Gastroesophageal sphincter (tissue), 4 donors: ENCODE measurements at regions not wholly inside any gene's neighbourhood (a gene's known extent, or its start where the extent isn't known, plus 50 kb on each side); places are given as distances from the start of the nearest gene placed in this dataset.

Experiments
- ATAC-seq: fragments of 150-250 bp; one replicate; pipeline ENCODE4 v1.9.1; 2016; ENCODE audit warnings: mild to moderate bottlenecking, moderate library complexity
- H3K27ac ChIP-seq, 4 donors: fragments of 200-600 bp; sonication (generic) in 3 of 4; 1 replicate in 3 of 4; 2 replicates in 1 of 4; pipeline ENCODE4 v1.5.1; 2016 to 2019
- H3K27me3 ChIP-seq: fragments of 200-600 bp; sonication (generic); one replicate; pipeline ENCODE4 v1.5.1; 2019
- H3K36me3 ChIP-seq, 2 donors: fragments of 200-600 bp; sonication (generic); one replicate each; pipeline ENCODE4 v1.5.1; 2019; ENCODE audit warnings: control low read depth in 1 of 2
- H3K4me1 ChIP-seq, 3 donors: fragments of 200-600 bp; sonication (generic); 1 replicate in 2 of 3; 2 replicates in 1 of 3; pipeline ENCODE4 v1.5.1; 2016 to 2019; ENCODE audit warnings: control low read depth in 2 of 3
- H3K4me3 ChIP-seq, 2 donors: fragments of 200-600 bp; sonication (generic); one replicate each; pipeline ENCODE4 v1.5.1; 2019; ENCODE audit warnings: mild to moderate bottlenecking in 1 of 2, moderate library complexity in 1 of 2
- H3K9me3 ChIP-seq, 3 donors: fragments of 200-600 bp; sonication (generic); one replicate each; pipeline ENCODE4 v1.5.1; 2017 to 2019; ENCODE audit warnings: control low read depth in 2 of 3
- CTCF ChIP-seq, 4 experiments: fragments of 200-600 bp in 2 of 4; fragments of 450-650 bp in 2 of 4; sonication (generic) in 1 of 4; IDR thresholded peaks; one replicate each; pipeline ENCODE4 v1.5.1; 2017 to 2019; ENCODE audit warnings: antibody characterized with exemption in 4 of 4, mild to moderate bottlenecking in 2 of 4, moderate library complexity in 2 of 4
- EP300 ChIP-seq: sonication (generic); formaldehyde crosslinking; IDR thresholded peaks from one replicate; pipeline ENCODE4 v1.6.1; 2017; ENCODE audit warnings: antibody characterized with exemption, mild to moderate bottlenecking
- POLR2A ChIP-seq, 2 donors: fragments of 450-650 bp; IDR thresholded peaks; one replicate each; pipeline ENCODE4 v1.6.1; 2017; ENCODE audit warnings: antibody characterized with exemption in 2 of 2, mild to moderate bottlenecking in 2 of 2, moderate library complexity in 1 of 2
- POLR2AphosphoS5 ChIP-seq: sonication (generic); formaldehyde crosslinking; IDR thresholded peaks from one replicate; pipeline ENCODE4 v1.6.1; 2017; ENCODE audit warnings: antibody characterized with exemption
- WGBS, 2 donors: methylation state at CpG; one replicate each; pipeline ENCODE4 v1.1.5; 2018; ENCODE audit warnings: low coverage in 1 of 2; 5-methylcytosine and 5-hydroxymethylcytosine counted together

- ATAC-seq: no peak
- Histone ChIP-seq H3K27ac (no peak overlapping the region), H3K27me3 (peaks cover 57% of the 10 kb centered on the region), H3K4me1 (no peaks in the 10 kb centered on the region), H3K9me3 (peaks cover 0 to 8% (median 0%) of the 10 kb centered on the region in 3 donors), H3K36me3 (no peaks in the 10 kb centered on the region), H3K4me3 (no peak overlapping the region)
- TF ChIP-seq POLR2A (IDR thresholded peaks at IDR 0.05): no peak
- TF ChIP-seq EP300: no peak
- TF ChIP-seq POLR2AphosphoS5: no peak
- TF ChIP-seq CTCF (IDR thresholded peaks at IDR 0.05): no peak
- 100% methylated on average over 5 of the region's 17 CpGs; no CpG with 5 or more reads in 1 of the 2 donors for WGBS, 2 donors
Observed at GRCh38 chr2:240211598-240212424, 71.4 kb upstream of the OTOS start.

- Histone ChIP-seq H3K27me3 (peaks cover 62% of the 10 kb centered on the region), H3K9me3 (peaks cover 0 to 3% (median 0%) of the 10 kb centered on the region in 3 donors), H3K36me3 (no peaks in the 10 kb centered on the region), H3K4me1 (no peaks in the 10 kb centered on the region), H3K27ac (no peak overlapping the region), H3K4me3 (no peak overlapping the region)
- no peak for ATAC-seq
- no CpG with 5 or more reads among the region's 17 CpGs for WGBS, 2 donors
- TF ChIP-seq POLR2AphosphoS5: no peak
Observed at GRCh38 chr2:240212425-240213225, 72.2 kb upstream of the OTOS start.

- H3K4me1 ChIP-seq: no peaks in the 10 kb centered on the region
- WGBS, 2 donors: 72 to 82% methylated on average over 4 of the region's 6 CpGs
- no peaks in the 10 kb centered on the region for H3K9me3 ChIP-seq
- TF ChIP-seq CTCF (IDR thresholded peaks at IDR 0.05) (no peak), EP300 (no peak), POLR2AphosphoS5 (no peak), POLR2A (IDR thresholded peaks at IDR 0.05) (no peak)
- no peak overlapping the region for H3K27ac ChIP-seq
- no peak for ATAC-seq
- H3K4me3 ChIP-seq: no peak overlapping the region
- no peaks in the 10 kb centered on the region for H3K36me3 ChIP-seq
- peaks cover 61% of the 10 kb centered on the region for H3K27me3 ChIP-seq
Observed at GRCh38 chr2:240213226-240213475, 72.7 kb upstream of the OTOS start.

- Histone ChIP-seq H3K9me3 (no peaks in the 10 kb centered on the region), H3K4me1 (no peaks in the 10 kb centered on the region), H3K4me3 (no peak overlapping the region), H3K36me3 (no peaks in the 10 kb centered on the region), H3K27ac (no peak overlapping the region), H3K27me3 (peaks cover 60% of the 10 kb centered on the region)
- ATAC-seq: no peak
- TF ChIP-seq POLR2AphosphoS5 (no peak), CTCF (IDR thresholded peaks at IDR 0.05) (no peak), EP300 (no peak), POLR2A (IDR thresholded peaks at IDR 0.05) (no peak)
- WGBS, 2 donors: 76% methylated on average over 5 of the region's 22 CpGs; no CpG with 5 or more reads in 1 of the 2 donors
Observed at GRCh38 chr2:240213476-240214421, 73.3 kb upstream of the OTOS start.
